22Rv1 (cell line): ENCODE measurements at regions not wholly inside any gene's neighbourhood (a gene's known extent, or its start where the extent isn't known, plus 50 kb on each side); places are given as distances from the start of the nearest gene placed in this dataset.

Source experiments
- CTCF ChIP-seq: fragments of 450-650 bp; IDR thresholded peaks from 2 replicates; pipeline ENCODE4 v1.5.1; 2017; ENCODE audit warnings: mild to moderate bottlenecking
- ZFX ChIP-seq: fragments of 450-650 bp; IDR thresholded peaks from 2 replicates; pipeline ENCODE4 v1.6.1; 2017; ENCODE audit warnings: antibody characterized with exemption, borderline replicate concordance

GRCh38 chr4:10743357-10743756 is 58.8 kb upstream of the CLNK start:
- TF ChIP-seq CTCF (no peak), ZFX (no peak)
